Heart right ventricle (tissue), 16 donors: ENCODE measurements at regions not wholly inside any gene's neighbourhood (a gene's known extent, or its start where the extent isn't known, plus 50 kb on each side); places are given as distances from the start of the nearest gene placed in this dataset.
A peak's percentile ranks its signal among the peaks of the same experiment; 100 is the strongest.

Experiments used
- ATAC-seq, 8 donors: fragments of 200-7000 bp; cut with Tn5 transposase; one replicate each; pipeline ENCODE4 v1.9.1; 2020; ENCODE audit warnings: mild to moderate bottlenecking in 8 of 8, moderate library complexity in 8 of 8, moderate number of reproducible peaks in 1 of 8
- DNase-seq, 2 donors: peaks; one replicate each; pipeline ENCODE4 v3.0.0-alpha.2; 2020
- H3K27ac ChIP-seq, 10 donors: fragments of 200-600 bp; sonication (generic) in 2 of 10; one replicate each; pipeline versions ENCODE4 v1.5.0 to v1.8.0; 2020 to 2022; ENCODE audit warnings: mild to moderate bottlenecking in 3 of 10
- H3K27me3 ChIP-seq, 7 donors: fragments of 200-600 bp; one replicate each; pipeline ENCODE4 v1.8.0; 2021 to 2022; ENCODE audit warnings: mild to moderate bottlenecking in 2 of 7
- H3K36me3 ChIP-seq, 9 donors: fragments of 200-600 bp; sonication (generic) in 1 of 9; one replicate each; pipeline versions ENCODE4 v1.5.0 to v1.8.0; 2020 to 2022; ENCODE audit warnings: mild to moderate bottlenecking in 2 of 9
- H3K4me1 ChIP-seq, 9 donors: fragments of 200-600 bp; sonication (generic) in 1 of 9; one replicate each; pipeline versions ENCODE4 v1.5.0 to v1.8.0; 2020 to 2022; ENCODE audit warnings: mild to moderate bottlenecking in 4 of 9
- H3K4me3 ChIP-seq, 10 donors: fragments of 200-600 bp; sonication (generic) in 2 of 10; one replicate each; pipeline versions ENCODE4 v1.5.0 to v1.8.0; 2020 to 2022; ENCODE audit warnings: mild to moderate bottlenecking in 7 of 10, moderate library complexity in 2 of 10
- H3K9me3 ChIP-seq, 11 donors: fragments of 200-600 bp in 10 of 11; sonication (generic) in 2 of 11; one replicate each; pipeline versions ENCODE4 v1.5.0 to v1.8.0; 2013 to 2022; ENCODE audit warnings: mild to moderate bottlenecking in 2 of 11, control low read depth in 1 of 11, moderate library complexity in 1 of 11
- CTCF ChIP-seq, 9 donors: fragments of 200-600 bp; sonication (generic) in 2 of 9; IDR thresholded peaks; one replicate each; pipeline versions ENCODE4 v1.5.0 to v1.8.0; 2021 to 2022; ENCODE audit warnings: antibody characterized with exemption in 9 of 9, mild to moderate bottlenecking in 5 of 9, moderate library complexity in 1 of 9
- WGBS, 2 donors: extraction: QIAGEN DNeasy Blood & Tissue Kit; methylation state at CpG; one replicate each; pipeline ENCODE4 v1.1.7; 2013; ENCODE audit warnings: inconsistent platforms in 1 of 2; 5-methylcytosine and 5-hydroxymethylcytosine counted together
- intact Hi-C, 10 donors: fragments of 100-400 bp; cut with DNase I; formaldehyde crosslinking; loops; one replicate each; pipeline versions ENCODE4 v1.11.1 to v1.14.2; 2022
- donor health status: Arrhythmogenic right ventricular cardiomyopathy.
- donor health status: ischemic (EF 13 %, LVEDD 7.1; RV severe dilation, severe dysfunction).
- donor health status: healthy with polysubstance abuse.
- donor health status: DM: no; HTN: yes; CAD: no.
- donor health status: DM: no; HTN: no; CAD: no.
- donor health status: ischemic (EF 25% LVEDD 6.9; RV normal size, moderate dysfunction).
- donor health status: ischemic (EF 25% LVEDD 5.7; RV mildly dilated, moderate dysfunction).
- donor health status: healthy.
- donor health status: DM: yes; HTN: yes; CAD: no.
- donor health status: Ischemic cardiomyopathy.
- donor health status: ischemic (EF 35%, LVEDD 5.7; RV mildly dilated, moderate dysfunction).
- donor health status: nonischemic (EF 11% LVEDD 7.7; RV severe dilation, severe dysfunction).
- donor health status: DM: yes; HTN: yes; CAD: no.
- donor health status: PGD.
- donor health status: ischemic (EF 29% LVEDD 5.4; RV normal size, mild dysfunction).
- donor health status: nonischemic (EF 23%, LVEDD 6.1; RV moderate dilation, normal function).

GRCh38 chr10:62491597-62491996 lies 117.4 kb downstream of the ZNF365 start:
- Histone ChIP-seq H3K9me3 (no peaks in the 10 kb centered on the region), H3K27me3 (peaks cover 0 to 4% (median 0%) of the 10 kb centered on the region in 7 donors), H3K4me3 (no peak overlapping the region), H3K27ac (no peak overlapping the region), H3K4me1 (peaks cover 0 to 27% (median 0%) of the 10 kb centered on the region in 9 donors), H3K36me3 (no peaks in the 10 kb centered on the region)
- ATAC-seq (no peak), DNase-seq (no peak)
- intact Hi-C loops, result no loop called here
- TF ChIP-seq CTCF (IDR thresholded peaks at IDR 0.05), result no peak

DNA sequence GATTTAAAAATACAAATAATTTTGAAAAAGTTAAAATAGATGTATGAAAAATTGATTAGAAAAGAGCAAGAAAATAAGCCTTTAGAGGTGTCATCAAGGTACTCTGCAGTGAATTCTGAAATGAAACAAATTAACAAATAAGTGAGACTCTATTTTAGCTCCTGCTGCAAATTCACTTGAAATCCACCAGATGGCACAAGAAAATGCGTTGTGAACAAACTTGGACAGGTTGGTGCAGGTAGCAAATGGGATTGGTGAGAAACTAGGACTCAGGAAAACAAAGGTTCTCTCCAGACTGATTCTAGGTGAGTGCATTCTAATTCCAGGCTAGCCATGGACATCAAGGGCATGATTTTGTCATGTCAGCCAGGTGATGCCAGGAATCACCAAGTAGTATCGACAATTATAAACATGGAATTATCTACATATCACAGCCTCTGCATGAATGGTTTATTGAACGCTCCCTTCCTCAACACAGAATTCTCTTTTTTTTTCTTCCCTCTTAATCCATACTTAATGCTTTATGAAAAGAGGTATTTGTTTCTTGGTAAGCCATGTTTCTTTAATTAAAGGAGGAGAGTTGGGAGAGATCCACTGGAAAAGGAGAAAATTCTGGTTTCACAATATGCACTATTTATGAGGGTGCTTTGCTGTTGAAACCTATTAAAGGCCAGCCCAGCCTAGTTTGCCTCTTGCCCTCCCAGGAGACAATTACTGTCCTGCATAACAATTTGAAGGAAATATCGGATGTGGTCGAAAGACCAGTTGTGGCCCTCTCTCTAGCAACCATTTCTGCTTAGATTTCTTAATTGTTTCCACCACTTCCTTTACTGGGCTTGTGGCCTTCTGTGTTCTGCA lies 118.1 kb downstream of the ZNF365 start:
- Histone ChIP-seq H3K36me3 (no peaks in the 10 kb centered on the region), H3K27ac (peak overlapping the region in 3 of 10 donors; percentile 4 to 71 (median 33)), H3K4me3 (no peak overlapping the region), H3K4me1 (peaks cover 0 to 27% (median 0%) of the 10 kb centered on the region in 9 donors), H3K9me3 (no peaks in the 10 kb centered on the region), H3K27me3 (peaks cover 0 to 4% (median 0%) of the 10 kb centered on the region in 7 donors)
- DNase-seq (no peak), ATAC-seq (peak in 7 of 8 donors; percentile 17 to 76 (median 27))
- TF ChIP-seq CTCF (IDR thresholded peaks at IDR 0.05), result peak in 7 of 9 donors; percentile 30 to 56 (median 47)
- intact Hi-C loops, result no loop called here
- 58 to 67% methylated on average over 5 of the region's 5 CpGs for WGBS, 2 donors

DNA sequence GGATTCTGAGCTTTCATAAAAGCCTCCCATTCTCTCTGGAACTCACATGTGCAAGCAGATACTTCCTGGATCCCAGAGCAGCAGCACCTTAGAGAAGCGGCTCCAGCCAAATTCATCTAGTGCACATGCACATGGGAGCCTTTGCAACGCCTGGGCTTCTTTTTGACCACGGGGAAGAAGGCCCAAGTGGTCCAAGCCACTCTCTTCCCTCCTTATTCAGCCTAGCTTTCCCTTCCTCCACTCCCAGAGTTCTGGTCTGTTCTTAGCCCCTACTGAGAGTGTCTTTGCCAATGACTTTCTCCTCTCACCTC lies 118.7 kb downstream of the ZNF365 start:
- intact Hi-C loops, result no loop called here
- Histone ChIP-seq H3K4me1 (peaks cover 0 to 27% (median 0%) of the 10 kb centered on the region in 9 donors), H3K4me3 (no peak overlapping the region), H3K27me3 (peaks cover 0 to 6% (median 0%) of the 10 kb centered on the region in 7 donors), H3K9me3 (no peaks in the 10 kb centered on the region), H3K36me3 (no peaks in the 10 kb centered on the region), H3K27ac (peak overlapping the region in 3 of 10 donors; percentile 9 to 71 (median 33))
- 82 to 83% methylated on average over 3 of the region's 3 CpGs for WGBS, 2 donors
- ATAC-seq (peak in 2 of 8 donors; percentile 21 to 47), DNase-seq (no peak)
- no peak for TF ChIP-seq CTCF (IDR thresholded peaks at IDR 0.05)

- intact Hi-C loops, result no loop called here
- Histone ChIP-seq H3K27me3 (peaks cover 0 to 7% (median 0%) of the 10 kb centered on the region in 7 donors), H3K9me3 (peaks cover 0 to 4% (median 0%) of the 10 kb centered on the region in 11 donors), H3K4me3 (no peak overlapping the region), H3K36me3 (no peaks in the 10 kb centered on the region), H3K4me1 (peaks cover 0 to 23% (median 0%) of the 10 kb centered on the region in 9 donors), H3K27ac (no peak overlapping the region)
- no peak for DNase-seq
- WGBS, 2 donors, result 70 to 85% methylated on average over 3 of the region's 3 CpGs
- no peak for ATAC-seq
- TF ChIP-seq CTCF (IDR thresholded peaks at IDR 0.05), result no peak
Measured at GRCh38 chr10:62496925-62497324, 122.8 kb downstream of the ZNF365 start.
